ENCODE measurements at regions not wholly inside any gene's neighbourhood (a gene's known extent, or its start where the extent isn't known, plus 50 kb on each side); places are given as distances from the start of the nearest gene placed in this dataset.

- 94% methylated on average over 25 of the region's 25 CpGs for whole genome bisulfite sequencing, 2 donors
- peaks cover 0 to 3% (median 0%) of the 10 kb centered on the region in 11 donors for H3K9me3 ChIP-seq
- no peaks in the 10 kb centered on the region for H3K36me3 ChIP-seq
- ATAC-seq (no peak), DNase-seq (no peak)
- no peak overlapping the region for H3K27ac ChIP-seq
- H3K4me1 ChIP-seq: no peaks in the 10 kb centered on the region
- no peak overlapping the region for H3K4me3 ChIP-seq
- no peaks in the 10 kb centered on the region for H3K27me3 ChIP-seq
- intact Hi-C loops (cut with DNase I): no loop called here
- TF ChIP-seq CTCF (IDR thresholded peaks at IDR 0.05): no peak
Observed at GRCh38 chr9:30299126-30299780, 2085.2 kb upstream of the ACO1 start.

- no peaks in the 10 kb centered on the region for H3K27me3 ChIP-seq
- H3K4me1 ChIP-seq: no peaks in the 10 kb centered on the region
- ATAC-seq: no peak
- 27 to 31% methylated on average over 5 of the region's 5 CpGs for WGBS, 2 donors
- H3K4me3 ChIP-seq: no peak overlapping the region
- no peak for DNase-seq
- peak overlapping the region in 1 of 10 donors; percentile 84 for H3K27ac ChIP-seq
- H3K9me3 ChIP-seq: peaks cover 0 to 3% (median 0%) of the 10 kb centered on the region in 11 donors
- no peaks in the 10 kb centered on the region for H3K36me3 ChIP-seq
- no peak for TF ChIP-seq CTCF (IDR thresholded peaks at IDR 0.05)
- intact Hi-C loops (cut with DNase I): no loop called here
Observed at GRCh38 chr9:30301271-30301963, 2083.0 kb upstream of the ACO1 start.

- intact Hi-C loops (cut with DNase I): no loop called here
- TF ChIP-seq CTCF (IDR thresholded peaks at IDR 0.05): no peak
- Histone ChIP-seq H3K36me3 (no peaks in the 10 kb centered on the region), H3K4me3 (no peak overlapping the region), H3K27ac (no peak overlapping the region), H3K4me1 (no peaks in the 10 kb centered on the region), H3K27me3 (no peaks in the 10 kb centered on the region), H3K9me3 (peaks cover 0 to 24% (median 2%) of the 10 kb centered on the region in 11 donors)
- DNase-seq (no peak), ATAC-seq (no peak)
- 76 to 85% methylated on average over 2 of the region's 2 CpGs for WGBS, 2 donors
Observed at GRCh38 chr9:30310711-30311110, 2073.7 kb upstream of the ACO1 start.

- H3K27me3 ChIP-seq: no peaks in the 10 kb centered on the region
- intact Hi-C loops (cut with DNase I): no loop called here
- peaks cover 0 to 4% (median 0%) of the 10 kb centered on the region in 11 donors for H3K9me3 ChIP-seq
- no peak overlapping the region for H3K27ac ChIP-seq
- H3K4me1 ChIP-seq: no peaks in the 10 kb centered on the region
- TF ChIP-seq CTCF (IDR thresholded peaks at IDR 0.05): no peak
- H3K36me3 ChIP-seq: no peaks in the 10 kb centered on the region
- ATAC-seq: no peak
- H3K4me3 ChIP-seq: no peak overlapping the region
- 46 to 53% methylated on average over 4 of the region's 4 CpGs for WGBS, 2 donors
- DNase-seq: no peak
Observed at GRCh38 chr9:30329431-30329830, 2055.0 kb upstream of the ACO1 start.
